Muscle of back (tissue), 3 donors: ENCODE measurements at regions not wholly inside any gene's neighbourhood (a gene's known extent, or its start where the extent isn't known, plus 50 kb on each side); places are given as distances from the start of the nearest gene placed in this dataset.
A peak's percentile ranks its signal among the peaks of the same experiment; 100 is the strongest.
"Not testable (repeated sequence)": the region's sequence is repeated elsewhere in the genome, so short reads cannot be mapped to it uniquely, and the experiment has no call there.

ENCODE experiments used
- DNase-seq, 3 donors: peaks; one replicate each; pipeline versions ENCODE4 v3.0.0 to v3.0.0-alpha.2; 2013

DNA sequence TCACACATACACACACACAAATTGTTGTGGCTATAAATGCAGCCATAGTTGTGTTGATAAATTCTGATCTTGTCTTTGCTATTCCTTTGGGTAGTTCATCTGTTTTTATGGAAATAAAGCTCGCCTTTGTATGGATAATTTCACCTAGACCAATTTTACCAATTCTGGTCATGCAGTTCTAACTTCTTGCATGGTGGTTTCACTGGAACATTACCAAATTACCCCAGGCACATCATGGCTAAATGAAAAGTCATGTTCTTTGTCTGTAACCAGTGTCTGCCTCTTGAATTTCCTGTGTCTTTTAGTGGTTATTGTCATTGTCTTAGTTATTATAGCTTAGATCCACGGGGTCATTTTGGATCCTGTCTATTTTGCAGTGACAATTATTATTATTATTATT lies 50.3 kb upstream of the TMC1 start:
- DNase-seq: no peak

DNA sequence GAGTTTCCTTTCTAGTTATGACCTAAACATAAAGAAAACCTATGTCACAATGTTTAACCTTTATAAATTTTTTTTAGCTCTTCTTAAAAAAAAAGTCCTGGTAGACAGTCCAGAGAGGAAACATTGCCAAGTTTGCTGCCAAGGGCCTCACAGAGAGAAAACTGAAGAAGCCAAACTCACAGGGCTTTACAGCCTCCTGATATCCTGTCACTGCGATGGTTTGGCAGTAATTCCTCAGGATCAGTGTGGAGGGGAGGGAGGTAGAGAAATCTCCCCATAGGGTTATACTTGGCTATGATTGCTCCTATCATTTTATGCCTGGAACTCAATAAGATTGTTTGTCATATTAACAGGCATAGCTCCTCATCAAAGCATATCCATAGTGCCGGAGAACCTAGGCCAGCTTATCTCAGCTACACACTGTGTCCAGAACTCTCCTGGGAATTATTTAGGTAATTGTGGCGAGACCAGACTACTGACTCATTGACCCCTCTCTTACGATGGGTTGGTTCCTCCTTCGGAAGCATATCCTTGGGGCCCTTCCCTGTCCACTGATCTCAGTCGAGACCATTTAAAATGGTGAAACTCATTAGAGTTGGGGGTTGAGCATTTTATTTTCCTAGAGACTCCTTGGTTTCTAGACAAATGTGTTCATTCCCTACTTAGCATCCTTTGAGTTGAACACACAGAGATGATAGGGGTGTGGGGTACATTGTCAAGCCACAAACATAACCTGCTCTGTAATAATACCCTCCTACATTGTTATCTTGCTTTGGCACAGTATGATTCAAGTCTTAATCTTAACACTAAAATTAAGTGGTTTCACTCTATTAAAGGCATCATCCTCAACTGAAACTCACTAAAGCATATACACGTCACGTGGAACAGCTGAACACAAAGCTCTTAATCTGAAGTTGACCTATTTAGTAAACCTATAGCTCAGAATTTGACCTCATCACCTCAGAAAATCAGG lies 53.4 kb upstream of the TMC1 start:
- DNase-seq: no peak

DNA sequence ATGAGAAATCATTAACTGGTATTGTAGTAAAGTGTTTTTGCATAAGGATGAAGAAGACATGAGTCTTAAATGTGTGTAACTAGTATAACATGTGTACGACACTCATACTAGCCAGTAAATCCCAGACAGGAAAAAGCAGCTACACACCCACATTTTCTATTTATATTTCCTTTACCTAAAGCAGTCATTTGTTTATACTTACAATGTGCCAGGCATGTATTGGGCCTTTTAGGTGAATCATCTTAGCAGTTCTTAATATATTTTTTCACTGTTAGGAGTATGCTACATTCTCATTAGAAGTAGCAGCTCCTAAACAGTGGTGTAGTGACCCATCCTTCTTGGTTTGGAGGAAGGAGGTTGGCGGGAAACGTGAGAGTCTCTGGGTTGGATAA lies 55.8 kb upstream of the TMC1 start:
- DNase-seq: peak in 1 of 3 donors; percentile 11

DNA sequence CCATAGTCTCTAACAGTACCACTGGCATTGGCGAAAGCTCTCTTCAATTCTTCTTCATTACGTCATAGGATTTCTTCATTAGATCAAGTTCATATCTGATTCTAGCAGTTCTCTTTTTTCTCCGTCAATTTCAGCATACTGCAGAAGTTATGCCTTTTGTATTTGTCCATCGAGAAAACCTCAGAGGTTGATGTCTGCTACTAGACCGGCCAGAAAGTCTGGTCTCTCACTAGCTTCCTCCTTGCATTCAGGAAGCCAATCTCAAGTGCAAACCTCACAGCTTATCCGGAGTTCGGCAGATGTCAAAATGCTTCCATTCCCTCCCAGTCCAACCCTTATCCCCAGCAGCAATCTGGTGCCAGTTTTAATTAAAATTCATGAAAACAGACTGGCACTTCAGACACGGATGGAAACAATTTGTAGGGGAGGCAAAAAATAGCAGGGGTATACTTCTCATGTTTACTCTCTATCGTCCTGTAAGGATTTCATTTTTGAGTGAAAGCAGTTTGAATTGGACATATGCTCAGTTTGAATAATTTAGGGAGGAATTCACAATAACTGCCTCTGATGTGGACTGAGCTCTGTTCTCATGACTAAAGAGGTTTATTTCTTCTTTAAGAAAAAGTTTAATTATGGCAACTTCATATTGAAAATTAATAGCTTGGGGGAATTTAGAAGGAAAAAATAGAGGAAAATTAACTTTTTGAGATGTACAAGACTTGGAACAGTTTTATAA lies 56.4 kb upstream of the TMC1 start:
- peak in 1 of 3 donors; percentile 32 for DNase-seq

DNA sequence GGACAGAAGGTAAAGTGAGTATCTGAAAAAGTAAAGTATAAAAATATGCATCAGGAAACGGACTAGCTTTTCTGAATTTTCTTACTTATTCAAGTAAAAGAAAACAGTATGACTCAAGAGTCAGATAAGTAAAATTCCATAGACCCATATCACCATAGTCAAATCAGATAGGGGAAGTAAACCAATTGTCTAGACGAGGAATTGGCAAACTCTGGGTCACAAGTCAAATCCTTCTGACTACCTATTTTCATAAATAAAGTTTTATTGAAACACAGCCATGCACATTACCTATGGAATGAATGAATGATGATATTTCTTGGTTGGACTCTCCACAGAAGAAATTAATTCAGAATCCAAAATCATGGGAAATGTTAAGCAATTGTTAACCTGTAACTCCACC lies 59.1 kb upstream of the TMC1 start:
- DNase-seq: no peak

DNA sequence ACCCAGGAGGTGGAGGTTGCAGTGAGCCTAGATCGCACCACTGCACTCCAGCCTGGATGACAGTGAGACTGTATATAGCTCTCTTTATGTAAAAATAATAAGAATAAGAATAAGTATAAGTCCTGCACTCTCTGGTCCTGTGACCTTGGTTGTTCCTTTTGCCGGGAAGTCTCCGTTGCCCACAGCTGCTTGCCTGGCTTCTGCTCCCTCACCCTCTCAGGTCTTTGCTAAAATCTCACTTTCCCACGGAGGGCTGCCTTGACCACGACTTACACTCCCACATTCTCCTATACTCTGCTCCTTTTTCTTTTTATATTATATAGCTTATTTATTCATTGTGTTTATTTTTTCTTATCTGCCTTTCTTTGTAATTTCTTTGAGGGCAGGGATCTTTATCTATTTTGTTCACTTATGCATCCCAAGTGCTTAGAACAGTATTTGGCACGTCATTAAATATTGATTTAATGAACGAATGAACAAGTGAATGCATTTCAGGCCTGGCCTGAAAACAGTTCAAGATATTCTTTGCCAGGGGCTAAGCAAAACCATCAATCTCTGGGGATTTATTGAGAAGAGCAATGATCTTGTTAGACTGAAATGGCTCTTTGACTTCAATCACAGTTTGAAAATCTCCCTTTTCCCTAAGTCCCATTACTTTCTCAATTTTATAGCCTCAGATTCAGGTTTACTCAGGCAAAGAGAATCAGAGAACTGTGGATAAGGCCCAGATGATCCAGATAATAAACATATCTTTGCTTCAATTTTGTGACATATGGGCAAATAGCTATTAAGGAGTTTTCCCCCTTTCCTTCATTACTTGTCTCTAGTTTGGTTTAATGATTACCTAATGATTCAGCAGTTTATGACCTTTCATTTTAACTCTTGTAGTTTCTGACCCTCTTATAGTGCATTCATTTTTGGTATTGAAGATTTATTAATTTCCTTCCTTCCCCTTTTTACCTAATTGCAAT lies 60.8 kb upstream of the TMC1 start:
- DNase-seq: no peak

DNA sequence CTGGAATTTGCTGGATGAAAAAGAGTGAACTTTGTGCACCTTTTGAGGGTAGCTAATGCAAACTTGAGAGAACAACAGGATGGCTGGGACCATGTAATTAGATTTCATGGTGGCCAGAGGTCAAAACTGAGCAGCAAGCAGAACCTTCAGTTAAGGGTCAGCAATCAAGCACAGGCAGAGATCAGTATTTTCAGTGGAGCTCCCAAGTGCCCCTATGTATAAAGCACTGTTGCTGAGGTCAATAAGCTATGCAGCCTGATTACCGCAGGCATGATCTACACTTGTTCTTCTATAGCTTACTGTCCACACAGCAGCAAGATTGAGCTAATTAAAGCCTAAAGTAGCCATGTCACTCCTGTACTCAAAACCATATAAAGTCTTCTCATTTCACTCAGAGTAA lies 62.1 kb upstream of the TMC1 start:
- DNase-seq: no peak

DNA sequence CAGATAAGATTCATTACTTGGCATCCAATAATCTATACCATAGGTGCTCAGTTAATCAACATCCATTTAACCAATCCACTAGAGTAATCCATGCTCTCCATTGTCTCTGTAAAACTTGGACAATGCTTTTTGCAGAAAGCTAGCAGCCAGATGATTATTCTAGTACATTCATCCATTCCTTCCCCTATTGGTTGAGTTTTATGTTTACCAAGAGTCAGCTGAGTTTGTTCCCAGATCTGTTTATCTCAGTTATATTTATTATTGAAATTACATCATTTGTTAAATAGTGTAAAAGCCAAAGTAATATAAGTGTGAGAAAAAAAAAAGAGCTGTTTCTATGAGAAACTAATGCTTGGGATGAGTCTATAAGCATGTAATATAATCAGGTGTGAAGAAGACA lies 63.3 kb upstream of the TMC1 start:
- no peak for DNase-seq

DNA sequence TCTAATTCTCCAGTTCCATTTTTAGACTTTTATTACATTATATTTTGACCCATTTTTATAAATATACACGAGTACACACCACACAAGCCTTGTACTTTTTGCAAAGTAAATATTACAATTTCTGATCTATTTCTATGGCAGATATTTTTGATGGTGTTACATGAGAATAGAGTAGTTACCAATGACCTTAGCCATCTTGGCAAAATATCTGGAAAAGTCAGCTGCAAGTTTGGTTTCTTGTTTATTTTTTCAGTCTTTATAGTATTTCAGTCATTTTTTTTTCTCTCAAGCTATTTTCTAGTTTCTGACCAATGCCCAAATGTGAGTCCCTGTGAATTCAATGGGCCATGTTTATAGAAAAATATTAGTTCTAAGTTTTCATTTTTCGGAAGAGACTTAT lies 64.0 kb upstream of the TMC1 start:
- no peak for DNase-seq

DNA sequence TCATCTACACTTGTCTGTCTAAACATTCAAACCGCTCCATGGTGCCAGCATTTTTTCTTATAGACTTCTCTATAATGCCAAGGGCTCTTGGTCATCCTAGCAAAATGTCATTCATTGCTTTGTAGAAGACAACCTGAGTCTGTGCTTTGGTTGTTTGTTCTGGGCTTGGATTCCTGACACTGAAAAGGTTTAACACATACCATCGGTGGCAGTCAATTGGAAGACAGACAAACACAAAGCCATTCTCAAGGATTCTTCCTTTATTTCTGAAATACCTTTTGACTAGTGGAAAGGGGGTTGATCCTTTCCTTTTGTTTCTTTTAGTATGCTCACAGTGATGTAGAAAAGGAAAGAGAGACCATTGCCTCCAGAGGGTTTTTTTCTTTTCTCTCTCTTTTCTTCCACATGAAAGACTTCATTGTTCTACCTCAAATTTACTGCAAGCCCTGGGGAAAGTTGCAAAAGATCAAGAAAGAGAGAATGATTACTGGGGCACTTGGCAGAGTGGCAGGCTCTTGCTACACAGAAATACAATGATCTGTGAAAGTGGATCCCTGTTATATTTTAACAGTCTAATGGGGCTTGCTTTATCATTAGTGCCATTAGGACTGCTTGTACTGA lies 66.4 kb upstream of the TMC1 start:
- DNase-seq: no peak

DNA sequence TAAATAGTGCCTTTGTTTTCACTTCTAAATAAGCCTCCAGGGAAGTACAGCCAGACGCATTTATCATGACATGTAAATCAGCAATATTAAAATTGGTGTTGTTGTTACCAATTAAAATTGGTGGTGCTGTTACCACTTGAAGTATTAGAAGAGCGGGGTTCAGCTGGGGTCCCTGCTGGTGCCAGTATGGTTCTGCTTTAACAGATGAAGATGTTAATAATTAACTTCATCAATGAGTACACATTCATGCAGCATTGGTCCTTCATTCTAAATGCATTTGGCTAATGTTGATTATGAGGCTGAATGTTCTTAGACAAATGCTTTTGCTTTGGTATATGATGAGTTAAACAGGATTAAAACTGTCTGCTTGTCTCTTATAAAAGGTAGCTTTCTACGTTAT lies 67.6 kb upstream of the TMC1 start:
- no peak for DNase-seq

DNA sequence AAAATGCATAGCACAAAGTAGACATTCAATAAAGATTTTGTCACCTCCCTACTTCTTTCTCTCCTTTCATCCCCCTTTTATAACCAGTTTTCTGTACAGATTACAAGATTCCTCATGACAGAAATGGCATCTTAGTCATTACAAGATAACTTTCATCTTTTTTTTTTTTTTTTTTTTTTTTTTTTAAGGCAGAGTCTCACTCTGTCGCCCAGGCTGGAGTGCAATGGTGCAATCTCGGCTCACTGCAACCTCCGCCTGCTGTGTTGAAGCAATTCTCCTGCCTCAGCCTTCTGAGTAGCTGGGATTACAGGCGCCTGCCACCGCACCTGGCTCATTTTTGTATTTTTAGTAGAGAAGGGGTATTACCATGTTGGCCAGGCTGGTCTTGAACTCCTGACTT lies 75.2 kb upstream of the TMC1 start:
- not testable (repeated sequence) for DNase-seq

DNA sequence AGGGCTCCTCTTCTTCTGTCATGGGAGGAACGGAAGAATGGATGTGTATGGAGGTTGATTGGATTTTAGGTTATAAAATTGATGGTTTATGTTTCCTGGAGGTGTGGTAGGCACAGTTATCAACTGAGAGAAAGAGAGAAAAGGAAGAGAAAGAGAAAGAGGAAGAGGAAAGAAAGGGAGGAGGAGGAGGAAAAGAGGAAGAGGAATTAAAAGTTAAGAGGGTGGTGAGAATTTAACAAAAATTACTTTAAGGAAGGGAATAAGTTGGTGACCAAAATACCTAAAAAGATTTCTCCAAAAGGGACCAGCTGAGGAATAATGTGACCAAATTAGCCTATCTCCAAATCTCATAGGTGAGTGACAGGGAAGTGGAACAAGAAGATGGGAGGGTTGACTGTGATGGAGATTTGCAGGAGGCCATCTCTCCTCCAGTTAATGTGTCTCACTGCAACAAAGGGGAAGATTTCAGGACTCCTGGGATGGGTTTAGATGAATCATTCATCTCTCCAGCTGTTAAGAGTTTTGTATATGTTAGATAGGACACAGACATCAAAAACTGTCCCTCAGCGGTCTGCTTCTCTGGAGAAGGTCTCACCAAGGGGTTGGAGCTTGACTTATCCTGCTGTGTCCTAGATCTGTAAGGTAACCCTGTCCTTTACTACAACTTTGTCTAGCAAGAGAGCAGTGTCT lies 76.0 kb upstream of the TMC1 start:
- DNase-seq: no peak

DNA sequence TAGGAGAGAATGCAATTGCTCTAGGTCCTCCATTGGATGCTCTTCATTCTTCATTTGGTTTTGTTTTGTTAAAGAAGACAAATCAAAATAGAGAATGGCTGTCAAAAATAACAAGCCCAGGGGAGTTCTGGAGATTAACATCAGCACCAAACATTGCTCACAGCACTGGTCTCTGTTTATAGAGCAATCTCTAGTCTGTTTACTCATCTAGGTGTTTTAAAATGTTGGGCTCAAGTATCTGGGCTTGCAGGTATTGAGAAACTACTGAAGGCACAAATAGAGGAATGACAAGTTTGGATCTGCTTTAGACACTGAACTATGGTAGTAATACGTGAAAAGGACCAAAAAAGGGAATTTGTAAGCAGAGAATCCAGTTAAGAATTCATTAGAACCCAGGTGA lies 77.0 kb upstream of the TMC1 start:
- DNase-seq: no peak

DNA sequence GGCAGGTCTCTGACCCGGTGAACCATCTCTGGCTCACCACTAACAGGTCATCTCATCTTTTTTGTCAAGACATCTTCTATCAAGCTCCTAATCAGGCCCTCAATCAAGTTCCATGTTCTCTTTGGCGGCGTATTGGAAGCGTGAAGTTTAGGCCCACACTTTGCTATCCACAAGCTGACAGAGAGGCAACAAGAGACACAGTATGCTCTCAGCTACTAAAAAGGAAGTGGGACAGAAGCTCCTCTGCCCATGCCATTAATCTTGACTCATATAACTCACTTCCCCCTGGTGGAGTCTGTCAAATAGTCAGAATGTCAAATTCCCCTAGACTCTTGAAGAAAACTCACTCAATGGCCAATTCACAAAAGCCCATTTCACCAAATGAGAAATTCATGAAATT lies 77.6 kb upstream of the TMC1 start:
- no peak for DNase-seq

DNA sequence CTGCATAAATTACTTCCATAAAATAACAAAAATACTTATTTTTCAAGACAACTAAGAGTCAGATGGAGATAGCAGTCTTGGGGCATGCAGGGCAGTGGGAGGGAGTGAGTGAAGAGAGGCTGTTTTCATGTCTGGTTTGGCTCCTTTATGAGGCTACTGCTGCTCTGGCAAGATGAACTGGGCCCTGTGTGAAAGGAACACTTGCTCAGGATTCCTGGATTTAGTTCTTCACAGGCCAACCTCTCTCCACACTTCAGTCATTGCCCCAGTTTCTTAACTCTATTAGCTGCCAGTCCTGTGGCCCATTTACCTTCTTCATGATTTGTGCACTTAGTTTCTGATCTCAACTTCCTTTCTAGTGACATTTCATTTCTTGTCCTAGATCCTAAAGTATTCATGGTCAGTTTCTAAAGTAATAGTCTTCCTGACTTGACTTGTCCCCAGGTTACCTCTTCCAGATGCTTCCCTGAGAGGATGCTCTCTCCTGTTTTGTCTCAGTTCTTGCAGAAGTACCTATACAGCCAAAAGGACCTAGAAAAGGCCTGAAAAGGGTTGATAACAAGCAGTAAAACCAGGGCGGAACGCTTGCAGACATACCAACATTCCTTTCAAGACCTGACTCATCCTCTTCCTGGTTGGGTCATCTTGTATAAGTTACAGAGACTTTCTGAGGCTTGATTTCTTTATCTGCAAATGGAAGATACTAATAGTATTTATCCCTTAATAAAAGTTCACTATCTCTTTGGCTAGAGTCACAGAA lies 77.0 kb upstream of the ZFAND5 start:
- DNase-seq: peak in 1 of 3 donors; percentile 67

DNA sequence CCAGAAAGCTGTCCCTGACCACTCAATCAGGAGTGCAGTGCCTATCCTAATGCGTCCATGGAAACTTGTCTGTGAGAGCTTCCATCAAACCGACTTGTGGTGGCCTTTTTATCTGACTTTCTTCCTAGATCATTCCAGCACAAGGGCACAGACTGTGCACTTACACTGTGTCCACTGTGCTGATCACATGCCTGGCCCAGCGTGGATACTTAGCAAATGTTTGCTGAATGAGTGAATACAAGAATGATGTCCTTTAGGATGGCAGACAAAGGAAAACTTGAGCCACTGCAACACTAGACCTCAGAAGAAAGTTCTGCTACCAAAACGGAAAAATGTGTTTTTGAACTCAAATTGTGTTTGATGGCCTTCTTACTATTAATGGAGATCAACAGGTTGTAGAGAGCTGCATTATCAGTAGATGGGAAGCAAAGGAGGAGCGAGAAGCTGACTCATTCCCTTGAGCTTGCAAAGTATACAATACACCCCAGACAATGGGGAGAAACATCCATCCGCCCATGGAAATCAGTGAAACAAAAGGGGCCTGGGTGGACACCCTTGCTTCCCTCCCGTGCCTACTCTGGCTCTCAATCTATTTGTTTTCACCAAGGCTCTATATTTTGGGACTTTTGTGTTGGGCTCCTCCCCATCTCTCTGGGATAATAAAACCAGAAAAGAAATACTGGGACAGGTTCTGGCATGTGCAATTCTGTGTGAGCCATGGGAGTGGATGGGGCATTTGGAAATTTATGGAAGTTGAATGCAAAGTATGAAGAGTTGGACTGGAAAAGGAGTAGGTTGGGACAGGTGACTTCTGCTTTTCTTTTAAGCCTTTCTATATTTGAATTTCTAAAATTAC lies 76.2 kb upstream of the ZFAND5 start:
- DNase-seq: no peak

DNA sequence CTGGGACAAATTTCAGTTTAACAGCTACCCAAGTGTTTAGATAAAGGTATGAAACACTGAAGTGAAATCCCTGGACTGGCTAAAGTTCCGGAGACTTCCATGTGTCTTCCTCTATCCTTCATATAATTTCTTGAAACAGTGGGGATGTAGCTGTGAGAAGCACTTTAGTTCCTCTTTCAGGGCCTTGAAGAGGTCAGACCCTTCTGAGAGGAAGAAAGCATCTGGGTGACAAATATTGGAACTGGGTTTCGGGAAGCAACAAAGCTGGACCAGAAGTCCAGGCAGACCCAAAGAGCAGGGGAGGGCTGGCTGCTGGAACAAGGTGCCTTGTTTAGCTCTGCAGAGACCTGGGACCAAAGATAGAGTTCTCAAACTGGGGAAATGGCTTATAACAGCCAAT lies 75.4 kb upstream of the ZFAND5 start:
- peak in 2 of 3 donors; percentile 11 to 21 for DNase-seq
